OCI-LY1 (cell line): ENCODE measurements at regions not wholly inside any gene's neighbourhood (a gene's known extent, or its start where the extent isn't known, plus 50 kb on each side); places are given as distances from the start of the nearest gene placed in this dataset.

Source experiments
- CTCF ChIP-seq: fragments of 200-600 bp; sonication (generic), shearing (Covaris generic); IDR thresholded peaks from 2 replicates; pipeline ENCODE4 v1.5.1; 2017; ENCODE audit warnings: mild to moderate bottlenecking, antibody characterized with exemption, low read length, moderate library complexity, mixed read lengths
- EZH2 ChIP-seq: fragments of 200-600 bp; sonication (generic), shearing (Covaris generic); IDR thresholded peaks from 2 replicates; pipeline ENCODE4 v1.8.0; 2017; ENCODE audit warnings: borderline replicate concordance, mixed run types, mild to moderate bottlenecking, antibody characterized with exemption, low read length, moderate library complexity, mixed read lengths

GRCh38 chr6:128573036-128573435, 52.6 kb upstream of the PTPRK start:
- no peak for TF ChIP-seq CTCF
- no peak for TF ChIP-seq EZH2
